Chondrocyte (in vitro differentiated cells): ENCODE measurements at regions not wholly inside any gene's neighbourhood (a gene's known extent, or its start where the extent isn't known, plus 50 kb on each side); places are given as distances from the start of the nearest gene placed in this dataset.

ENCODE experiments used
- DNase-seq: peaks from one replicate; pipeline ENCODE4 v3.0.0; 2021; ENCODE audit warnings: mixed read lengths, low spot score
- H3K27ac Mint-ChIP-seq: one replicate; pipeline ENCODE4 v1.8.0; 2021; ENCODE audit warnings: mild to moderate bottlenecking, moderate library complexity, mixed read lengths; ENCODE audit not compliant: unreplicated experiment
- H3K27me3 Mint-ChIP-seq: 2 replicates; pipeline ENCODE4 v1.8.0; 2021; ENCODE audit warnings: low read depth, mixed read lengths
- H3K36me3 Mint-ChIP-seq: 2 replicates; pipeline ENCODE4 v1.8.0; 2021; ENCODE audit warnings: low read depth, mixed read lengths
- H3K4me1 Mint-ChIP-seq: 2 replicates; pipeline ENCODE4 v1.8.0; 2021; ENCODE audit warnings: low read depth, mild to moderate bottlenecking, mixed read lengths
- H3K4me3 Mint-ChIP-seq: one replicate; pipeline ENCODE4 v1.8.0; 2021; ENCODE audit warnings: mild to moderate bottlenecking, moderate library complexity, mixed read lengths; ENCODE audit not compliant: unreplicated experiment
- H3K9me3 Mint-ChIP-seq: 2 replicates; pipeline ENCODE4 v1.8.0; 2021; ENCODE audit warnings: low read depth, mixed read lengths
- CTCF ChIP-seq: fragments of 200-600 bp; sonication (generic); IDR thresholded peaks from 2 replicates; pipeline ENCODE4 v1.5.0; 2021; ENCODE audit warnings: antibody characterized with exemption, mild to moderate bottlenecking, moderate library complexity

- Mint-ChIP-seq H3K27me3 (no peaks in the 10 kb centered on the region), H3K27ac (no peak overlapping the region), H3K4me1 (no peaks in the 10 kb centered on the region), H3K4me3 (no peak overlapping the region), H3K9me3 (peaks cover 8% of the 10 kb centered on the region), H3K36me3 (no peaks in the 10 kb centered on the region)
- DNase-seq: no peak
- TF ChIP-seq CTCF: no peak
These were observed 542.8 kb downstream of the GALC start for GRCh38 chr14:87450193-87450592.

GRCh38 chr14:87449016-87449415 is 544.0 kb downstream of the GALC start:
- H3K9me3 Mint-ChIP-seq: peaks cover 6% of the 10 kb centered on the region
- no peak overlapping the region for H3K4me3 Mint-ChIP-seq
- TF ChIP-seq CTCF: no peak
- DNase-seq: no peak
- H3K36me3 Mint-ChIP-seq: no peaks in the 10 kb centered on the region
- no peaks in the 10 kb centered on the region for H3K27me3 Mint-ChIP-seq
- H3K4me1 Mint-ChIP-seq: no peaks in the 10 kb centered on the region
- H3K27ac Mint-ChIP-seq: no peak overlapping the region

- no peak for DNase-seq
- Mint-ChIP-seq H3K36me3 (no peaks in the 10 kb centered on the region), H3K4me1 (no peaks in the 10 kb centered on the region), H3K27ac (no peak overlapping the region), H3K27me3 (no peaks in the 10 kb centered on the region), H3K9me3 (peaks cover 3% of the 10 kb centered on the region), H3K4me3 (no peak overlapping the region)
- no peak for TF ChIP-seq CTCF
These were observed 549.2 kb downstream of the GALC start for GRCh38 chr14:87443787-87444186.

- peaks cover 8% of the 10 kb centered on the region for H3K9me3 Mint-ChIP-seq
- DNase-seq: no peak
- no peak for TF ChIP-seq CTCF
- H3K4me1 Mint-ChIP-seq: no peaks in the 10 kb centered on the region
- no peaks in the 10 kb centered on the region for H3K27me3 Mint-ChIP-seq
- no peak overlapping the region for H3K27ac Mint-ChIP-seq
- H3K36me3 Mint-ChIP-seq: no peaks in the 10 kb centered on the region
- no peak overlapping the region for H3K4me3 Mint-ChIP-seq
These were observed 549.9 kb downstream of the GALC start for GRCh38 chr14:87443039-87443438.

- H3K27me3 Mint-ChIP-seq: no peaks in the 10 kb centered on the region
These were observed 555.8 kb downstream of the GALC start for GRCh38 chr14:87437158-87437557.

More at GRCh38 chr14:87437158-87437557, 555.8 kb downstream of the GALC start:
- no peak for TF ChIP-seq CTCF
- H3K27ac Mint-ChIP-seq: no peak overlapping the region
- no peaks in the 10 kb centered on the region for H3K36me3 Mint-ChIP-seq
- DNase-seq: no peak
- H3K9me3 Mint-ChIP-seq: peaks cover 9% of the 10 kb centered on the region
- H3K4me1 Mint-ChIP-seq: no peaks in the 10 kb centered on the region
- no peak overlapping the region for H3K4me3 Mint-ChIP-seq
